ENCODE measurements at regions not wholly inside any gene's neighbourhood (a gene's known extent, or its start where the extent isn't known, plus 50 kb on each side); places are given as distances from the start of the nearest gene placed in this dataset.
"Not testable (repeated sequence)": the region's sequence is repeated elsewhere in the genome, so short reads cannot be mapped to it uniquely, and the experiment has no call there.

DNA sequence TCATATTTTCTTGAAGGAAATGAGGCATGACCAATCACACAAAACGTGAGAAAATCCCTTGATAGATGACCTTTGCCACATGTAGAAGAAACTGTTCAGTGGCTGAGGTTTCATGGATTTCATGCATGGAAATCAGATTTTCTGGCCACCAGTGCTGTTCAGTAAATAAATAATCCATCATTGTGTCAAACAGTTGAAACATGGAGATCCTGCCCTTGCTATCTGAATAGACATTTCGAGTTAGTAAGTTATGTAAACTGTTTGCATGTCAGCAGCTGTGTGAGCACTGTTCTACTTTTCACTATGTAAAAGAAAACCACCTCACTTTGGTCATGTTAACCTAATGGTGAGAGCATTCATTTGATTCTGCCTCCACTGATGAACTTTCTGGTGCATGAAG, 793.9 kb upstream of the EPHA7 start:
- DNase-seq = no peak

- DNase-seq = no peak
Measured at GRCh38 chr6:94196891-94197290, 777.5 kb upstream of the EPHA7 start.

GRCh38 chr6:94190030-94190429, 770.7 kb upstream of the EPHA7 start:
- DNase-seq = no peak

- no peak for DNase-seq
Measured at GRCh38 chr6:94184666-94185464, 765.5 kb upstream of the EPHA7 start.

GRCh38 chr6:94177429-94177828, 758.1 kb upstream of the EPHA7 start:
- no peak for DNase-seq

- no peak for DNase-seq
Measured at GRCh38 chr6:94175465-94175864, 756.1 kb upstream of the EPHA7 start.

DNA sequence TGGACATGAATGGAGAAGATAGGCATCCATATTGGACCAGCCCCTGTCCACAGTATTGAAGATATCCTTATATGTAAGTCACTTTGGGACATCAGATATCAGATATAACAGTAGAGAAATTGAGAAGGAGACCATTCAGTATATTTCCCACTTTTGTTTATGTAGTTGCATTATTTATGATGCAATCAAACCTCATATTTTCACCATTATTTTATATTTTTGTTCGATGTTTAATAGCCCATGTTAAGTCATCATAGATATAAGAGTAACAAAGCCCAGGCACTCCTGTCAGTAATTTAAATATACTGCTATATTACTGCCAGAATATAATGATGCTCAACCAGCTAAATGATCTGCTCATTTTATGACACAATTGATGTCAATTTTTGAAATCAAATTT, 744.5 kb upstream of the EPHA7 start:
- no peak for DNase-seq

- DNase-seq = no peak
Measured at GRCh38 chr6:94150886-94151285, 731.5 kb upstream of the EPHA7 start.

GRCh38 chr6:94144807-94145206, 725.4 kb upstream of the EPHA7 start:
- DNase-seq = no peak

DNA sequence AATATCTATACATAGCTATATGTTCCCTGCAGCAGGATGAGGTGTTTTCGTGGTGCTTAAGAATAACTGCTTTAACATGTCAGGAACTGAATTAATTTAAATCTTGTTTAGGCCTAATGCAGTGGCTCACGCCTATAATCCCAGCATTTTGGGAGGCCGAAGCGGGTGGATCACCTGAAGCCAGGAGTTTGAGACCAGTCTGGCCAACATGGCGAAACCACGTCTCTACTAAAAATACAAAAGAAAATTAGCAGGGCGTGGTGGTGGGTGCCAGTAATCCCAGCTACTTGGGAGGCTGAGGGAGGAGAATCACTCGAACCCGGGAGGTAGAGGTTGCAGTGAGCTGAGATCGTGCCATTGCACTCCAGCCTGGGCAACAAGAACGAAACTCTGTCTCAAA, 717.8 kb upstream of the EPHA7 start:
- DNase-seq = not testable (repeated sequence)

DNA sequence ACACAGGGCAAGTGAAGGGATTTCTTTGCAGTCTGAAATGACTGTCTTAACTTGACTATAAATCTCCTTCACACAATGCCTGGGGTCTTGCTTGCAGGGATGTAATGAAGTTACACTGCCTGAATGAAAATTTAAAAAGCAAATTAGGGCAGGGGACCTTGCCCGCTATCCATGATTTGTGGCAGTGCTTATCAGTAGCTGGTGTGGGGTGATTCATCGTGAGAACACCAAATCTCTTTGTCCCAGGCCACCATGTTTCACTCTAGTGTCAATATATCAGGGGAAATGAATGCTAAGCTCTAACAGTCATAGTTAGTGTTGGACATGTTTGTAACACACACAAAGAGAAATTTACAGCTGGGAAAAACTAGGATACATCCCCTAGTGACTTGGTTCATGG, 713.7 kb upstream of the EPHA7 start:
- no peak for DNase-seq

DNA sequence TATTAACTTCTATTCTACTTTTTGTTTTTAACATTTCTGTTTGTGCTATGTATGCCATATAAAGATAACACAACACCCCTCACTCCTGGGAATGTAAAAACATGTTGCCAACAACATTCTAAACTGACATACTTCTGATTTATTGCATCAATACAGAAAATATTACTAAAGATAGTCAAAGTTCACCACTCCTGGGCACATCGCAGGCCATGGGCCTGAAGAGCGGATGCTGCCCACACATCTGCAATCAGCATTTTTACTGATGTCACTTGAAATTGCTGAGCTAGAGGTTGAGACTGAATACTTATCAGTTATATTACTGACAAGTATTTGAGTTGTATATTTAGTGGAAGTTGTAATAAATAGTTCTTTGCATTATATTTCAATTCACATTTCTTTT, 711.9 kb upstream of the EPHA7 start:
- no peak for DNase-seq

DNA sequence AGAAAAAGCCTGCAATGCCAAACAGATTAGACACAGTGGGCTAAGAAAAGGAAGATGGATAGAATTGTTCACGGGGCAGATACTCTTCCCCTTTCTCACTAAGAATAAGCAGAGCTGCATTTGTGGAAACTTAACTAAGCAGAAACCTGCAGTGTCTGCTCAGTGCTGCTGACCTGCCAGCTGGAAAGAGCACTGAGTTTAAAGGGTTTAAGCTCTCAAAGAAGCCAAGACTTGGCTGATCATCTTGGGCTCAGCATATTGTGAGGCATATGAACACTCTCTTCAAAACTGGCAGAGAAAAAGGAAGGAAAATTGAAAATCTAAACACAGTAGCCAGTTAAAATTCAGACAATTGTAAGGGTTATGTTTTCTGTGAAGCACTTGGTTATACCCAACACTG, 711.1 kb upstream of the EPHA7 start:
- no peak for DNase-seq

DNA sequence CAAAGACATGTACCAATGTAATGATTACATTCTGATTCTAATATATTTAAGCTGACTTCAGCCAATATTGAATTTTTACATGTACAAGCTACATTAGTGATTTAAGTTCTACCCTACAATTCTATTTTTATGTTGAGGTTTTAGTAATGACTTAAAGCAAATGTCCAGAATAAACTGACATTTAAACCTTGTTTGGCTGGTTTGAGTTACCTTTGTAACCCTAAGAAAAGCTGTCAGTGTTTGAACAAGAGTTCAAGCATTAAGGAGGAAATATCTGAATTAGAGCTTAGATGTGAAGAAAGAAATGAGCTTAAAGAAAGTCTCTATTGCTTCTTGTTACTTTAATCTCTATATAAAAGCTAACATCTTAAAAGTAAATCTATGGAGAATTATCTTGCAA, 710.6 kb upstream of the EPHA7 start:
- DNase-seq = no peak

GRCh38 chr6:94127716-94128115, 708.4 kb upstream of the EPHA7 start:
- no peak for DNase-seq

- no peak for DNase-seq
Measured at GRCh38 chr6:94124333-94124732, 705.0 kb upstream of the EPHA7 start.

DNA sequence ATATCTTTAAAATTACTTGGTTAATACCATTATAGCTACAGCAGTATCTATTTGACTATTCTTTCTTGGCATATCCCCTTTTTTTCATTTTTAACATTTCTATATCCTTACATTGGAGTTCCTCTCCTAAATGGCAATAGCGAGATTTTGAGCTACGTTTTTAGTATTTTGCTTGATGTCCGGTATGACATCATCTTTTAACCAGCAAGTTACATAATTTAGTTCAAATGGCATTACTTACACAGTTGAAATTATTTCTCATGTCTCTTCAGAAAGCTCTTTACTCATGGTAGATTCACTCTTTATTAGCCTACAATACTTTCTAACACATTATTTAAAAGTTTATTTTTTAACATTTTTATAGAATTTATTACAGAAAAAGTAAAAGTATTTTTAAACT, 701.7 kb upstream of the EPHA7 start:
- no peak for DNase-seq

DNA sequence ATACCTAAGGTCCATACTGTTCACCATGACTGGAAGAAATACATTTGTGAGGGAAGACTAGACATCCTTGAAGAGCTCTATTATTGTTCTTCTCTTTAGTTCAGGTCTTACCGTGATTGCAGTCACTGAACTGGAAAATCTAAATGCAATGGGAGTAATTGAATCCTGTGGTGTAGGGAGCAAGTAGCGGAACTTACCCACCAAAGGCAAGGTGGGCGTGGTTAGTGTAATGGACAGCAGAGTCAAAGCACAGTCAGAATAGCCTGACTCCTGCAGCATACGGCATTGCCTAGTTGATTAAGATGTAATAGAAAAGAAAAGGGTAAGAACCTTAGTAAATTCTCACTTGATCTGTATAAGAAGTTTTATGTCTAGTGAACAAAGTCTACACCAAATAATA, 679.7 kb upstream of the EPHA7 start:
- DNase-seq = no peak

- no peak for DNase-seq
Measured at GRCh38 chr6:94095961-94096360, 676.6 kb upstream of the EPHA7 start.

DNA sequence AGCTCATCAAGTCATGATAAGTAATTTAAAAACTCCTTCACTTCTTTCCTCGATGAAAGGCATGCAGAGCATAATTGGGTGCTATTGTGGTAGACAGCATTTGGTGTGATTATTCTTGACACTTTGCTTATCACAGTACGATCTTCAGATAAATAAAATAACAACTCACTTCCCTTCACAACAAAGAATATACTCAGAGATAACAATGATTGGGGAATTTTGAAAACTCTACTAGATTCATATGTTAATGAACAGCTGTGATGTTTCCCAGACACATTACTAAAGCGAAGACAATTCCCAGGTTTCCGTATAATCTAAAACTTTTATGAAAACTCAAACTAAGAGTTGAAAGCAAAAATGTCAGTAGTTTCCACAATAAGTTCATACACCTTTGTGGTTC, 670.6 kb upstream of the EPHA7 start:
- DNase-seq = no peak

GRCh38 chr6:94088870-94089269, 669.5 kb upstream of the EPHA7 start:
- DNase-seq = no peak

- DNase-seq = no peak
Measured at GRCh38 chr6:94074764-94075163, 655.4 kb upstream of the EPHA7 start.

- DNase-seq = no peak
Measured at GRCh38 chr6:94071835-94072234, 652.5 kb upstream of the EPHA7 start.

- DNase-seq = no peak
Measured at GRCh38 chr6:94065707-94066337, 646.5 kb upstream of the EPHA7 start.

- DNase-seq = no peak
Measured at GRCh38 chr6:94052749-94053148, 633.4 kb upstream of the EPHA7 start.
